HepG2 (cell line): ENCODE measurements at regions not wholly inside any gene's neighbourhood (a gene's known extent, or its start where the extent isn't known, plus 50 kb on each side); places are given as distances from the start of the nearest gene placed in this dataset.

Experiments used
- ATAC-seq: fragments of 200-7000 bp; cut with Tn5 transposase; 3 replicates; pipeline ENCODE4 v1.9.1; 2020; ENCODE audit warnings: mild to moderate bottlenecking, moderate library complexity
- BruUV-seq: library from RNA; stranded (reverse); fragments of 400-500 nt; replicated peaks from 2 replicates; lab custom pipeline; 2021; lab: Mats Ljungman, UMichigan
- CTCF ChIA-PET: fragments of 300-600 bp; formaldehyde crosslinking; extraction: SDS; loops from one replicate; lab custom pipeline; 2021; ENCODE audit warnings: low total read pairs, inconsistent platforms, low intra/inter-chr PET ratio; lab: Yijun Ruan, JAX
- POLR2A ChIA-PET: fragments of 350-600 bp; sonication (Branson Sonifier 250); formaldehyde crosslinking; loops from one replicate; lab custom pipeline; 2020; ENCODE audit warnings: antibody characterized with exemption, inconsistent platforms; lab: Yijun Ruan, JAX
- DNase-seq: peaks from one replicate; pipeline ENCODE4 v3.0.0-alpha.2; 2015; ENCODE audit warnings: low spot score
- FAIRE-seq: peaks from 3 replicates; lab custom pipeline; 2011; peaks lifted over from hg19 to GRCh38; lab: Jason Lieb, UNC
- H2AFZ ChIP-seq: one replicate; pipeline ENCODE4 v1.6.1; 2011; ENCODE audit warnings: low read length, inconsistent platforms
- H3K27ac ChIP-seq: fragments of 300-600 bp; 3 replicates; pipeline ENCODE4 v1.8.0; 2011; ENCODE audit warnings: mixed run types, mild to moderate bottlenecking, mixed read lengths, low read length, inconsistent platforms; ENCODE audit not compliant: insufficient read depth; ENCODE audit errors: extremely low read length
- H3K27me3 ChIP-seq, 2 experiments: fragments of 200-600 bp in 1 of 2; 2 replicates in 1 of 2; 3 replicates in 1 of 2; pipeline versions ENCODE4 v1.6.0 to v1.8.0; 2011; ENCODE audit warnings: low read length in 2 of 2, mild to moderate bottlenecking in 2 of 2, moderate library complexity in 2 of 2, inconsistent platforms in 1 of 2; ENCODE audit not compliant: insufficient read depth in 2 of 2, control insufficient read depth in 1 of 2
- H3K36me3 ChIP-seq, 2 experiments: fragments of 200-600 bp in 1 of 2; replicated peaks in 1 of 2; 2 replicates in 1 of 2; 3 replicates in 1 of 2; pipeline versions ENCODE4 v1.5.1 to v1.8.0; 2011; ENCODE audit warnings: low read length in 2 of 2, inconsistent platforms in 1 of 2; ENCODE audit not compliant: insufficient read depth in 2 of 2, control insufficient read depth in 1 of 2
- H3K4me1 ChIP-seq: 2 replicates; pipeline ENCODE4 v1.5.1; 2012; ENCODE audit warnings: low read length, inconsistent platforms; ENCODE audit not compliant: insufficient read depth
- H3K4me2 ChIP-seq: 2 replicates; pipeline ENCODE4 v1.6.0; 2011; ENCODE audit warnings: low read depth, low read length, inconsistent platforms
- H3K4me3 ChIP-seq, 3 experiments: fragments of 200-600 bp in 1 of 3; sonication (generic), shearing (Covaris generic) in 1 of 3; replicated peaks in 1 of 3; 2 replicates each; pipeline ENCODE4 v1.5.1; 2011 to 2016; ENCODE audit warnings: low read length in 3 of 3, inconsistent platforms in 2 of 3, low read depth in 2 of 3, mild to moderate bottlenecking in 2 of 3, control low read depth in 1 of 3, mixed read lengths in 1 of 3; ENCODE audit not compliant: insufficient read depth in 1 of 3
- H3K79me2 ChIP-seq: one replicate; pipeline ENCODE4 v1.6.1; 2011; ENCODE audit warnings: low read length, inconsistent platforms; ENCODE audit not compliant: insufficient read depth
- H3K9ac ChIP-seq: 2 replicates; pipeline ENCODE4 v1.6.0; 2011; ENCODE audit warnings: mild to moderate bottlenecking, low read depth, low read length, inconsistent platforms; ENCODE audit not compliant: insufficient read depth
- H3K9me3 ChIP-seq: 2 replicates; pipeline ENCODE4 v1.5.1; 2012; ENCODE audit warnings: mild to moderate bottlenecking, low read length
- H4K20me1 ChIP-seq: 2 replicates; pipeline ENCODE4 v1.6.0; 2011; ENCODE audit warnings: inconsistent platforms, mild to moderate bottlenecking, low read length, moderate library complexity; ENCODE audit not compliant: insufficient read depth
- FOSL2 ChIP-seq: sonication (generic); formaldehyde crosslinking; IDR thresholded peaks from 2 replicates; pipeline ENCODE4 v1.4.0; 2020; ENCODE audit warnings: missing genetic modification reagents
- KLF15 ChIP-seq: sonication (generic); formaldehyde crosslinking; IDR thresholded peaks from 2 replicates; pipeline ENCODE4 v1.8.1; 2023; ENCODE audit warnings: borderline replicate concordance, mild to moderate bottlenecking, inconsistent platforms, missing genetic modification reagents, mixed read lengths
- MAFF ChIP-seq: IDR thresholded peaks from 2 replicates; pipeline ENCODE4 v1.6.1; 2011; ENCODE audit warnings: low read depth, low read length, improper control_type of control experiment
- MAFG ChIP-seq: sonication (generic); formaldehyde crosslinking; IDR thresholded peaks from 2 replicates; pipeline ENCODE4 v1.5.1; 2020; ENCODE audit warnings: mild to moderate bottlenecking, missing genetic modification reagents
- MAFK ChIP-seq, 2 experiments: IDR thresholded peaks in 1 of 2; conservative IDR thresholded peaks in 1 of 2; 2 replicates each; pipeline ENCODE4 v1.6.1; 2011; ENCODE audit warnings: improper control_type of control experiment in 2 of 2, low read length in 2 of 2
- NFE2 ChIP-seq: sonication (generic); formaldehyde crosslinking; IDR thresholded peaks from 2 replicates; pipeline ENCODE4 v1.4.0; 2020; ENCODE audit warnings: missing genetic modification reagents
- NFE2L2 ChIP-seq: fragments of 150-350 bp; IDR thresholded peaks from 2 replicates; pipeline ENCODE4 v1.6.1; 2014; ENCODE audit warnings: low read length
- NFKB2 ChIP-seq: sonication (generic); formaldehyde crosslinking; IDR thresholded peaks from 2 replicates; pipeline ENCODE4 v1.4.0; 2020; ENCODE audit warnings: missing genetic modification reagents, borderline replicate concordance
- SSRP1 ChIP-seq: IDR thresholded peaks from 2 replicates; pipeline ENCODE4 v1.6.1; 2016; ENCODE audit warnings: control low read depth
- XRCC5 ChIP-seq: fragments of 200-400 bp; formaldehyde crosslinking; optimal IDR thresholded peaks from 2 replicates; pipeline ENCODE3; 2017; ENCODE audit warnings: mild to moderate bottlenecking, low read length
- WGBS: methylation state at CpG from one replicate; pipeline ENCODE4 v1.1.6; 2017; ENCODE audit warnings: low lambda C conversion rate; 5-methylcytosine and 5-hydroxymethylcytosine counted together
- in situ Hi-C: cut with HindIII; loops from 2 replicates; pipeline ENCODE4 v1.10.0; 2017; ENCODE audit warnings: low pct_unique_long_range_greater_than_20kb; ENCODE audit not compliant: extremely low pct_ligation_motif_present
- intact Hi-C: fragments of 100-400 bp; cut with micrococcal nuclease; formaldehyde crosslinking; loops from one replicate; pipeline ENCODE4 v1.10.0; 2022; ENCODE audit not compliant: unreplicated experiment
- TF ChIP-seq, protein P1 (sequence below): sonication (generic); formaldehyde crosslinking; conservative IDR thresholded peaks from 2 replicates; pipeline ENCODE4 v1.4.0; 2020; ENCODE audit warnings: missing genetic modification reagents
- TF ChIP-seq, protein P2 (sequence below), 2 experiments: IDR thresholded peaks; 2 replicates each; pipeline ENCODE4 v1.6.1; 2011 to 2012; ENCODE audit warnings: low read length in 2 of 2, borderline replicate concordance in 1 of 2, low read depth in 1 of 2, mild to moderate bottlenecking in 1 of 2, moderate library complexity in 1 of 2

DNA sequence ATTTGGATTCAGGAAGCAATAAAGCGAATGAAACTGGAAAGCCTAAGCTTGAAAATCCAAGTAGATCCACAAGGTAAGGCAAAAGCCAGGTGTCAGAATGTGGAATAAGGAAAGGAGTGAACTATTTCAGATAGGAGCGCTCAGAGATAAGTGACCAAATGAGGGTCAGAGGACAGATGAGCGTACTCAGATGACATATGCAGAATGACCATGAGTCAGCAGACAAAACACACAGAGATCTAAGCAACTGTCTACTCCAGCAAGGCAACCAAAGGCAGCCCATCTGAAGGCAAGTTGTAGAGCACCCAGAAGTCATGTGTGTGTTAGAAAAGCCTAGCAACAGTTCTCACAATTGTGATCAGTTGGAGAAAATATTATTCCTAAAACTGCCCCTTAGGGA, 548.4 kb upstream of the FSHR start:
- H3K4me2 ChIP-seq: no peak overlapping the region
- DNase-seq: peak; percentile 33
- BruUV-seq: no TSS peak
- H2AFZ ChIP-seq: no peak overlapping the region
- intact Hi-C loops: no loop called here
- in situ Hi-C loops: no loop called here
- peak; percentile 15 for FAIRE-seq
- peak; percentile 53; the same call in 1 of the 2 replicates for TF ChIP-seq NFE2L2
- TF ChIP-seq XRCC5: no peak
- TF ChIP-seq MAFG (CRISPR knock-in tag): peak; percentile 82
- TF ChIP-seq, protein P1, sequence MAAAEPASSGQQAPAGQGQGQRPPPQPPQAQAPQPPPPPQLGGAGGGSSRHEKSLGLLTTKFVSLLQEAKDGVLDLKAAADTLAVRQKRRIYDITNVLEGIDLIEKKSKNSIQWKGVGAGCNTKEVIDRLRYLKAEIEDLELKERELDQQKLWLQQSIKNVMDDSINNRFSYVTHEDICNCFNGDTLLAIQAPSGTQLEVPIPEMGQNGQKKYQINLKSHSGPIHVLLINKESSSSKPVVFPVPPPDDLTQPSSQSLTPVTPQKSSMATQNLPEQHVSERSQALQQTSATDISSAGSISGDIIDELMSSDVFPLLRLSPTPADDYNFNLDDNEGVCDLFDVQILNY (CRISPR knock-in tag): no peak
- no peak for TF ChIP-seq SSRP1 (CRISPR knock-in tag)
- TF ChIP-seq FOSL2 (CRISPR knock-in tag): peak; percentile 53
- peak; percentile 76 for TF ChIP-seq MAFF
- TF ChIP-seq NFE2 (CRISPR knock-in tag): peak; percentile 59; the same call in 1 of the 2 replicates
- peak; percentile 62 to 76 for TF ChIP-seq MAFK (conservative IDR thresholded peaks at IDR 0.05 in 1 of 2, IDR thresholded peaks at IDR 0.05 in 1 of 2; ENCODE audit: low read length in 2 of 2)
- no peak for TF ChIP-seq NFKB2 (CRISPR knock-in tag)
- WGBS: 5% methylated on average over 3 of the region's 3 CpGs
- ATAC-seq: peak; percentile 91
- no peak overlapping the region for H3K27ac ChIP-seq
- ChIA-PET CTCF (no interaction called here), POLR2A (no interaction called here)
- no peaks in the 10 kb centered on the region for H3K4me1 ChIP-seq
- no peaks in the 10 kb centered on the region for H4K20me1 ChIP-seq
- H3K79me2 ChIP-seq: no peaks in the 10 kb centered on the region
- H3K9ac ChIP-seq: no peak overlapping the region
- no peaks in the 10 kb centered on the region for H3K36me3 ChIP-seq
- H3K27me3 ChIP-seq: no peaks in the 10 kb centered on the region
- H3K9me3 ChIP-seq: no peaks in the 10 kb centered on the region
- H3K4me3 ChIP-seq: no peak overlapping the region

DNA sequence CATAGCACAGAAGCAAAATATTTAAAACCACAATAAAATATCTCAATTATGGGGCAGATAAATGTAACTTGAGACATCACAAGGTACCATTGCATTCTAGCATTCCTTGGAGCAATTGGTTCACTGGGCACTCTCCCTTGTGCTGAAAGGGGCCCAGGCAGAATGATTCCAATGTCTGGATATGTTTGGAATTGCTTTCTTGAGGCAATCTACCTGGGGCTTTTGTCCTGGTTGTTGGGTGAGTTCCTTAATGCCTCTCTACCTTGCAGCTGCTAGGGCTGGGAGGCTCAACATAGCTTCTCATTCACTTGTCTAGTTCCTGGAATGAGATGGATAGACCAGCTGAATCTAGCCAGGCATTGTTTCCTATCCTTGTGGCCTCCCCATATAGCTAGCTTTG, 539.6 kb upstream of the FSHR start:
- H3K27me3 ChIP-seq: no peaks in the 10 kb centered on the region
- BruUV-seq: no TSS peak
- ATAC-seq (no peak), DNase-seq (no peak), FAIRE-seq (no peak)
- ChIA-PET CTCF (no interaction called here), POLR2A (no interaction called here)
- no peaks in the 10 kb centered on the region for H3K36me3 ChIP-seq
- in situ Hi-C loops: no loop called here
- no peaks in the 10 kb centered on the region for H3K79me2 ChIP-seq
- no peak overlapping the region for H3K4me2 ChIP-seq
- H4K20me1 ChIP-seq: no peaks in the 10 kb centered on the region
- H3K27ac ChIP-seq: no peak overlapping the region
- intact Hi-C loops: no loop called here
- H3K4me3 ChIP-seq: no peak overlapping the region
- H3K4me1 ChIP-seq: no peaks in the 10 kb centered on the region
- TF ChIP-seq, protein P2, sequence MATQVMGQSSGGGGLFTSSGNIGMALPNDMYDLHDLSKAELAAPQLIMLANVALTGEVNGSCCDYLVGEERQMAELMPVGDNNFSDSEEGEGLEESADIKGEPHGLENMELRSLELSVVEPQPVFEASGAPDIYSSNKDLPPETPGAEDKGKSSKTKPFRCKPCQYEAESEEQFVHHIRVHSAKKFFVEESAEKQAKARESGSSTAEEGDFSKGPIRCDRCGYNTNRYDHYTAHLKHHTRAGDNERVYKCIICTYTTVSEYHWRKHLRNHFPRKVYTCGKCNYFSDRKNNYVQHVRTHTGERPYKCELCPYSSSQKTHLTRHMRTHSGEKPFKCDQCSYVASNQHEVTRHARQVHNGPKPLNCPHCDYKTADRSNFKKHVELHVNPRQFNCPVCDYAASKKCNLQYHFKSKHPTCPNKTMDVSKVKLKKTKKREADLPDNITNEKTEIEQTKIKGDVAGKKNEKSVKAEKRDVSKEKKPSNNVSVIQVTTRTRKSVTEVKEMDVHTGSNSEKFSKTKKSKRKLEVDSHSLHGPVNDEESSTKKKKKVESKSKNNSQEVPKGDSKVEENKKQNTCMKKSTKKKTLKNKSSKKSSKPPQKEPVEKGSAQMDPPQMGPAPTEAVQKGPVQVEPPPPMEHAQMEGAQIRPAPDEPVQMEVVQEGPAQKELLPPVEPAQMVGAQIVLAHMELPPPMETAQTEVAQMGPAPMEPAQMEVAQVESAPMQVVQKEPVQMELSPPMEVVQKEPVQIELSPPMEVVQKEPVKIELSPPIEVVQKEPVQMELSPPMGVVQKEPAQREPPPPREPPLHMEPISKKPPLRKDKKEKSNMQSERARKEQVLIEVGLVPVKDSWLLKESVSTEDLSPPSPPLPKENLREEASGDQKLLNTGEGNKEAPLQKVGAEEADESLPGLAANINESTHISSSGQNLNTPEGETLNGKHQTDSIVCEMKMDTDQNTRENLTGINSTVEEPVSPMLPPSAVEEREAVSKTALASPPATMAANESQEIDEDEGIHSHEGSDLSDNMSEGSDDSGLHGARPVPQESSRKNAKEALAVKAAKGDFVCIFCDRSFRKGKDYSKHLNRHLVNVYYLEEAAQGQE (IDR thresholded peaks at IDR 0.05; ENCODE audit: borderline replicate concordance in 1 of 2, low read depth in 1 of 2, low read length in 2 of 2): 0 out of 4 replicates have a peak, but pooled peaks of 1 of the 2 experiments have one; percentile 26
- no peak for TF ChIP-seq KLF15 (CRISPR knock-in tag)
- no peak overlapping the region for H2AFZ ChIP-seq
- H3K9me3 ChIP-seq: no peaks in the 10 kb centered on the region
- H3K9ac ChIP-seq: no peak overlapping the region
